Neural cell (in vitro differentiated cells): ENCODE measurements at regions not wholly inside any gene's neighbourhood (a gene's known extent, or its start where the extent isn't known, plus 50 kb on each side); places are given as distances from the start of the nearest gene placed in this dataset.

Source experiments
- H2AFZ ChIP-seq: fragments of 200-600, 300-800 bp; sonication (generic), shearing (Covaris generic); 2 replicates; pipeline ENCODE4 v1.6.0; 2014; ENCODE audit warnings: low read depth, mild to moderate bottlenecking, antibody characterized with exemption, low read length, moderate library complexity
- H3F3A ChIP-seq: fragments of 200-600 bp; shearing (Covaris generic); 2 replicates; pipeline ENCODE4 v1.6.1; 2016; ENCODE audit warnings: mild to moderate bottlenecking, moderate library complexity, mixed read lengths, antibody characterized with exemption, low read length; ENCODE audit not compliant: insufficient read depth, poor library complexity, severe bottlenecking
- H3K27ac ChIP-seq: fragments of 200-600, 300-800 bp; sonication (generic), shearing (Covaris generic); 2 replicates; pipeline ENCODE4 v1.5.1; 2014; ENCODE audit warnings: mild to moderate bottlenecking, low read length, moderate library complexity
- H3K27me3 ChIP-seq: fragments of 300-800, 200-600 bp; sonication (generic), shearing (Covaris generic); 2 replicates; pipeline ENCODE4 v1.6.0; 2014; ENCODE audit warnings: mild to moderate bottlenecking, low read depth, low read length, moderate library complexity; ENCODE audit not compliant: insufficient read depth
- H3K36me3 ChIP-seq: fragments of 300-800, 200-600 bp; sonication (generic), shearing (Covaris generic); 2 replicates; pipeline ENCODE4 v1.5.1; 2014; ENCODE audit warnings: mild to moderate bottlenecking, antibody characterized with exemption, low read length, moderate library complexity; ENCODE audit not compliant: insufficient read depth
- H3K4me2 ChIP-seq: fragments of 300-800, 200-600 bp; sonication (generic), shearing (Covaris generic); 2 replicates; pipeline ENCODE4 v1.6.0; 2014; ENCODE audit warnings: mild to moderate bottlenecking, low read length
- H3K4me3 ChIP-seq: fragments of 300-800, 200-600 bp; sonication (generic), shearing (Covaris generic); 2 replicates; pipeline ENCODE4 v1.5.1; 2014; ENCODE audit warnings: mild to moderate bottlenecking, low read length, moderate library complexity
- H3K79me2 ChIP-seq: fragments of 200-600 bp; shearing (Covaris generic); replicated peaks from 2 replicates; pipeline ENCODE4 v1.6.0; 2014; ENCODE audit warnings: mild to moderate bottlenecking, low read length, moderate library complexity; ENCODE audit not compliant: insufficient read depth
- H3K9ac ChIP-seq: fragments of 300-800, 200-600 bp; sonication (generic), shearing (Covaris generic); 2 replicates; pipeline ENCODE4 v1.6.1; 2016; ENCODE audit warnings: mild to moderate bottlenecking, low read length, mixed read lengths
- H3K9me2 ChIP-seq: fragments of 200-600 bp; shearing (Covaris generic); 2 replicates; pipeline ENCODE4 v1.6.1; 2016; ENCODE audit warnings: mild to moderate bottlenecking, low read length, mixed read lengths; ENCODE audit not compliant: insufficient read depth
- H3K9me3 ChIP-seq: fragments of 200-600, 300-800 bp; sonication (generic), shearing (Covaris generic); 2 replicates; pipeline ENCODE4 v1.6.1; 2016; ENCODE audit warnings: mild to moderate bottlenecking, mixed run types, low read length, moderate library complexity, mixed read lengths
- H4K20me1 ChIP-seq: fragments of 200-600 bp; shearing (Covaris generic); 2 replicates; pipeline ENCODE4 v1.6.1; 2016; ENCODE audit warnings: mild to moderate bottlenecking, mixed run types; ENCODE audit not compliant: insufficient read depth
- EP300 ChIP-seq: fragments of 450-650 bp; conservative IDR thresholded peaks from 2 replicates; pipeline ENCODE4 v1.6.1; 2014; ENCODE audit warnings: antibody characterized with exemption, mild to moderate bottlenecking, moderate library complexity; ENCODE audit not compliant: poor library complexity, severe bottlenecking
- EZH2 ChIP-seq: fragments of 200-600, 300-800 bp; shearing (Covaris generic), sonication (generic); IDR thresholded peaks from 2 replicates; pipeline ENCODE4 v1.6.1; 2014; ENCODE audit warnings: antibody characterized with exemption, low read length, borderline replicate concordance, mild to moderate bottlenecking; ENCODE audit not compliant: insufficient read depth, poor library complexity, severe bottlenecking
- MXI1 ChIP-seq: fragments of 450-650 bp; conservative IDR thresholded peaks from 2 replicates; pipeline ENCODE4 v1.6.1; 2014; ENCODE audit warnings: antibody characterized with exemption, mild to moderate bottlenecking; ENCODE audit not compliant: poor library complexity, severe bottlenecking
- POLR2AphosphoS5 ChIP-seq: IDR thresholded peaks from 2 replicates; pipeline ENCODE4 v1.6.1; 2012
- RAD21 ChIP-seq: fragments of 450-650 bp; conservative IDR thresholded peaks from 2 replicates; pipeline ENCODE4 v1.6.1; 2014; ENCODE audit warnings: antibody characterized with exemption, mild to moderate bottlenecking, moderate library complexity
- REST ChIP-seq: IDR thresholded peaks from 2 replicates; pipeline ENCODE4 v1.6.1; 2012; ENCODE audit warnings: borderline replicate concordance
- SMC3 ChIP-seq: fragments of 450-650 bp; conservative IDR thresholded peaks from 2 replicates; pipeline ENCODE4 v1.6.1; 2014; ENCODE audit warnings: antibody characterized with exemption, mild to moderate bottlenecking, moderate library complexity; ENCODE audit not compliant: poor library complexity
- TAF1 ChIP-seq: IDR thresholded peaks from 2 replicates; pipeline ENCODE4 v1.6.1; 2012; ENCODE audit warnings: low read depth
- TF ChIP-seq, protein P1 (sequence below): fragments of 450-650 bp; IDR thresholded peaks from 2 replicates; pipeline ENCODE4 v1.5.1; 2014; ENCODE audit warnings: antibody characterized with exemption, mild to moderate bottlenecking, moderate library complexity; ENCODE audit not compliant: poor library complexity, severe bottlenecking

DNA sequence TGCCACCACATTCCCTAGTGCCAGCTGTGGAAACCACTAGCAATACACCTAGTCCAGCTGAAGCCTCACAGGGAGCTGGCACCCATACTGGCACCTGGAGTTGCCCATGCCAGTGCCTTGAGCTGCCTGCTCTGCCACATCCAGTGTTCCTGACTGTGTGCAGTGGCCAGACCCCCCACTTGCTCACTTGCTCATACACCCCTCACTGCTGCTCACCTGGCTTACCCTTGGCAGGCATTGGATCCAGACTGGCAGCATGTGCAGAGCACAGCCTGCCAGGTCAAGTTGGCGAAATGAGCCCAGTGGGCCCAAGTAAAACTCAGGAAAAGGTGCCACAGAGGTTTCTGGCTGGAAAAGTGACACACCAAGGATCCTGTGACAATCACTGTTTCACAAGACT, 1618.6 kb upstream of the PRMT6 start:
- Histone ChIP-seq H3K36me3 (no peaks in the 10 kb centered on the region), H3K4me3 (no peak overlapping the region), H3K27me3 (no peaks in the 10 kb centered on the region), H3F3A (no peaks in the 10 kb centered on the region), H3K4me2 (no peak overlapping the region), H2AFZ (no peak overlapping the region), H3K79me2 (no peaks in the 10 kb centered on the region), H3K9ac (no peak overlapping the region), H3K9me2 (no peaks in the 10 kb centered on the region), H4K20me1 (no peaks in the 10 kb centered on the region), H3K9me3 (no peaks in the 10 kb centered on the region), H3K27ac (no peak overlapping the region)
- no peak for TF ChIP-seq EP300
- TF ChIP-seq SMC3, result no peak
- no peak for TF ChIP-seq TAF1
- TF ChIP-seq MXI1, result no peak
- TF ChIP-seq POLR2AphosphoS5, result no peak
- no peak for TF ChIP-seq REST
- no peak for TF ChIP-seq RAD21
- no peak for TF ChIP-seq EZH2
- TF ChIP-seq, protein P1, sequence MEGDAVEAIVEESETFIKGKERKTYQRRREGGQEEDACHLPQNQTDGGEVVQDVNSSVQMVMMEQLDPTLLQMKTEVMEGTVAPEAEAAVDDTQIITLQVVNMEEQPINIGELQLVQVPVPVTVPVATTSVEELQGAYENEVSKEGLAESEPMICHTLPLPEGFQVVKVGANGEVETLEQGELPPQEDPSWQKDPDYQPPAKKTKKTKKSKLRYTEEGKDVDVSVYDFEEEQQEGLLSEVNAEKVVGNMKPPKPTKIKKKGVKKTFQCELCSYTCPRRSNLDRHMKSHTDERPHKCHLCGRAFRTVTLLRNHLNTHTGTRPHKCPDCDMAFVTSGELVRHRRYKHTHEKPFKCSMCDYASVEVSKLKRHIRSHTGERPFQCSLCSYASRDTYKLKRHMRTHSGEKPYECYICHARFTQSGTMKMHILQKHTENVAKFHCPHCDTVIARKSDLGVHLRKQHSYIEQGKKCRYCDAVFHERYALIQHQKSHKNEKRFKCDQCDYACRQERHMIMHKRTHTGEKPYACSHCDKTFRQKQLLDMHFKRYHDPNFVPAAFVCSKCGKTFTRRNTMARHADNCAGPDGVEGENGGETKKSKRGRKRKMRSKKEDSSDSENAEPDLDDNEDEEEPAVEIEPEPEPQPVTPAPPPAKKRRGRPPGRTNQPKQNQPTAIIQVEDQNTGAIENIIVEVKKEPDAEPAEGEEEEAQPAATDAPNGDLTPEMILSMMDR, result no peak

DNA sequence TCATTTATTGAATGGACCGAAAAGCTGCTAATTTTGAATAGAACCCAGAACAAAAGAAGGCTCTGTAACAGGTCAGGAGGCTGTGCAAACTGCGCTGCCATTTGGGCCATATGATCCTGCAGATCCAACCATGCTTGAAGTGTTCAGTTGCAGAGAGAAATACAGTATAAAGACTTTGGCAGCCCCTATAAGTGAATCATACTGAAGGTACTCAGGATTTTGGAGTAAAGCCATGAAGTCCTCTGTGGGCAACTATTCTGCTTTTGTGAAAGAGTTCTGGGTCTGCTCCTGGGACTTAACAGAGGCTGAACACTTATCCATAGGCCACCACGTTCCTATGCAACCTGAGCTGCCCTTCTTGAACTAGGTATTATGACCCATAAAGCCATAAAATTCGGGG, 1613.6 kb upstream of the PRMT6 start:
- H3F3A ChIP-seq, result no peaks in the 10 kb centered on the region
- no peaks in the 10 kb centered on the region for H4K20me1 ChIP-seq
- H2AFZ ChIP-seq, result no peak overlapping the region
- TF ChIP-seq RAD21, result no peak
- no peak for TF ChIP-seq EZH2
- TF ChIP-seq MXI1, result no peak
- no peak for TF ChIP-seq EP300
- TF ChIP-seq, protein P1, result no peak
- no peak for TF ChIP-seq REST
- TF ChIP-seq SMC3, result no peak
- TF ChIP-seq POLR2AphosphoS5, result no peak
- TF ChIP-seq TAF1, result no peak
- H3K4me2 ChIP-seq, result no peak overlapping the region
- H3K4me3 ChIP-seq, result no peak overlapping the region
- no peaks in the 10 kb centered on the region for H3K79me2 ChIP-seq
- no peaks in the 10 kb centered on the region for H3K9me2 ChIP-seq
- no peak overlapping the region for H3K9ac ChIP-seq
- no peak overlapping the region for H3K27ac ChIP-seq
- no peaks in the 10 kb centered on the region for H3K36me3 ChIP-seq
- H3K27me3 ChIP-seq, result no peaks in the 10 kb centered on the region
- H3K9me3 ChIP-seq, result no peaks in the 10 kb centered on the region
